ENCODE measurements at regions not wholly inside any gene's neighbourhood (a gene's known extent, or its start where the extent isn't known, plus 50 kb on each side); places are given as distances from the start of the nearest gene placed in this dataset.

DNA sequence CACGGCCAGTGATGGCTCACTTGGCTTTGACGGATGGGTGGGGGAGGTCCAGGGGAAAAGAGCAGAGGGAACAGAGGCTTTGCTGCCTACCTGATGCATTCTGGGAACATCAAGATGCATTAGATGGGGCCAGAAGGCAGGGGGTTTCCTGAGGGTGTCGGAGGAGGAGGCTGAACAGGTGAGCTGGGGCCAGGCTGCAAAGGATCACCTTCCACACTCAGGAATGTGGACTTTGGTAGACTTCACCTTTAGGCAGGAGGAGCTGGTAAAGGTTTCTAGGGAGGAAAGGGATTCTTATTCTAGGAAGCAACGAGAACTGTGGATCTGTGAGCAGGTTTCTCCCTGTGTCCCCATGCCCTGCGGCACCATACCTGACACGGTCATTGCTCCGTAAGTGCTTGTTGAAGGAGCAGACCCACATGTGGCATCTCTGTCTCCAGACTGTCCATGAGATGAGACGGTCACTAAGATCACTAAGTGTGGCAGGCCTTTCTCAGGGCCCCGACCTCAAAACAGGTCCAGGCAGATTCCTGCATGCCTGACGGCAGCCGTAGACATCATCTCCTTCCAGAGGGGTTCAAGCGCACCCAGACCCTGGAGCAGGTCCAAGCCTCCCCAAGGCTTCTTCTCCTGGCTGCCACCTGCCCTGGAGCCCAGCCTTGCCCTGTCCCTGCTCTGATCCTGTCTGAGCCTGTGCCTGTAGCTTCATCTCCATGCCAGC, 89.1 kb upstream of the SLC25A33 start:
- H3K4me1 ChIP-seq (ENCODE audit: insufficient read depth, low read length): peaks cover 80% of the 10 kb centered on the region
- no peak for ATAC-seq
- TF ChIP-seq, protein P1, sequence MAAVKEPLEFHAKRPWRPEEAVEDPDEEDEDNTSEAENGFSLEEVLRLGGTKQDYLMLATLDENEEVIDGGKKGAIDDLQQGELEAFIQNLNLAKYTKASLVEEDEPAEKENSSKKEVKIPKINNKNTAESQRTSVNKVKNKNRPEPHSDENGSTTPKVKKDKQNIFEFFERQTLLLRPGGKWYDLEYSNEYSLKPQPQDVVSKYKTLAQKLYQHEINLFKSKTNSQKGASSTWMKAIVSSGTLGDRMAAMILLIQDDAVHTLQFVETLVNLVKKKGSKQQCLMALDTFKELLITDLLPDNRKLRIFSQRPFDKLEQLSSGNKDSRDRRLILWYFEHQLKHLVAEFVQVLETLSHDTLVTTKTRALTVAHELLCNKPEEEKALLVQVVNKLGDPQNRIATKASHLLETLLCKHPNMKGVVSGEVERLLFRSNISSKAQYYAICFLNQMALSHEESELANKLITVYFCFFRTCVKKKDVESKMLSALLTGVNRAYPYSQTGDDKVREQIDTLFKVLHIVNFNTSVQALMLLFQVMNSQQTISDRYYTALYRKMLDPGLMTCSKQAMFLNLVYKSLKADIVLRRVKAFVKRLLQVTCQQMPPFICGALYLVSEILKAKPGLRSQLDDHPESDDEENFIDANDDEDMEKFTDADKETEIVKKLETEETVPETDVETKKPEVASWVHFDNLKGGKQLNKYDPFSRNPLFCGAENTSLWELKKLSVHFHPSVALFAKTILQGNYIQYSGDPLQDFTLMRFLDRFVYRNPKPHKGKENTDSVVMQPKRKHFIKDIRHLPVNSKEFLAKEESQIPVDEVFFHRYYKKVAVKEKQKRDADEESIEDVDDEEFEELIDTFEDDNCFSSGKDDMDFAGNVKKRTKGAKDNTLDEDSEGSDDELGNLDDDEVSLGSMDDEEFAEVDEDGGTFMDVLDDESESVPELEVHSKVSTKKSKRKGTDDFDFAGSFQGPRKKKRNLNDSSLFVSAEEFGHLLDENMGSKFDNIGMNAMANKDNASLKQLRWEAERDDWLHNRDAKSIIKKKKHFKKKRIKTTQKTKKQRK (IDR thresholded peaks at IDR 0.05; ENCODE audit: low read length): no peak
- TF ChIP-seq NAIF1 (CRISPR knock-in tag; IDR thresholded peaks at IDR 0.05; ENCODE audit: borderline replicate concordance): no peak
- TF ChIP-seq PAWR (CRISPR knock-in tag; IDR thresholded peaks at IDR 0.05; ENCODE audit: borderline replicate concordance): no peak
- no peak for TF ChIP-seq NFIB (CRISPR knock-in tag; IDR thresholded peaks at IDR 0.05; ENCODE audit: borderline replicate concordance)
- TF ChIP-seq ZXDC (CRISPR knock-in tag; IDR thresholded peaks at IDR 0.05): no peak
- TF ChIP-seq ZNF333 (CRISPR knock-in tag; IDR thresholded peaks at IDR 0.05; ENCODE audit: borderline replicate concordance): no peak
- no peak for TF ChIP-seq ZNF576 (CRISPR knock-in tag; IDR thresholded peaks at IDR 0.05)
- TF ChIP-seq ZNF816 (CRISPR knock-in tag; IDR thresholded peaks at IDR 0.05; ENCODE audit: borderline replicate concordance): no peak
- TF ChIP-seq GABPA (IDR thresholded peaks at IDR 0.05; ENCODE audit: low read depth, low read length): no peak
- TF ChIP-seq GABPA (CRISPR knock-in tag; IDR thresholded peaks at IDR 0.05; ENCODE audit: low read depth): no peak
- no peak for TF ChIP-seq AHR (CRISPR knock-in tag; IDR thresholded peaks at IDR 0.05)

More for the DNA sequence above, 89.1 kb upstream of the SLC25A33 start:
- Histone ChIP-seq H3K27me3 (ENCODE audit: control insufficient read depth in 1 of 2, insufficient read depth in 2 of 2, low read length in 2 of 2) (no peaks in the 10 kb centered on the region; a peak in 1 of 5 replicates), H3K79me2 (ENCODE audit: insufficient read depth, low read length) (no peaks in the 10 kb centered on the region), H3K36me3 (replicated peaks in 1 of 2; ENCODE audit: control insufficient read depth in 1 of 2, insufficient read depth in 2 of 2, low read length in 2 of 2) (no peaks in the 10 kb centered on the region), H3K9ac (ENCODE audit: insufficient read depth, low read depth, low read length) (no peak overlapping the region), H2AFZ (ENCODE audit: low read length) (no peak overlapping the region), H3K9me3 (ENCODE audit: low read length) (no peaks in the 10 kb centered on the region), H3K4me2 (ENCODE audit: low read depth, low read length) (no peak overlapping the region), H3K27ac (ENCODE audit: extremely low read length, insufficient read depth, low read length) (no peak overlapping the region), H4K20me1 (ENCODE audit: insufficient read depth, low read length) (no peaks in the 10 kb centered on the region), H3K4me3 (replicated peaks in 1 of 3; ENCODE audit: insufficient read depth in 1 of 3, low read depth in 2 of 3, low read length in 3 of 3) (no peak overlapping the region)
- no TSS peak for BruUV-seq (replicated peaks)
- POLR2A ChIA-PET: interaction anchor here (1.2 to 1.8 kb wide), 2 partner anchors 10 to 11 kb away, joined by 3 to 6 read pairs; no protein-coding TSS in a partner anchor
- intact Hi-C loops (cut with micrococcal nuclease; ENCODE audit: unreplicated experiment) (loop anchor here (2.0 kb wide), 1 partner anchor 21 kb away; no protein-coding TSS in a partner anchor), in situ Hi-C loops (cut with HindIII; ENCODE audit: extremely low pct_ligation_motif_present, low pct_unique_long_range_greater_than_20kb) (no loop called here)
- CTCF ChIA-PET (ENCODE audit: low intra/inter-chr PET ratio, low total read pairs): no interaction called here
- DNase-seq (ENCODE audit: low spot score) (no peak), FAIRE-seq (no peak)
- 40% methylated on average over 5 of the region's 12 CpGs for WGBS (ENCODE audit: low lambda C conversion rate)
